ENCODE measurements at regions not wholly inside any gene's neighbourhood (a gene's known extent, or its start where the extent isn't known, plus 50 kb on each side); places are given as distances from the start of the nearest gene placed in this dataset.

- no peak for TF ChIP-seq FOXK2 (IDR thresholded peaks at IDR 0.05)
- TF ChIP-seq PKNOX1 (IDR thresholded peaks at IDR 0.05) = no peak
- no peak for TF ChIP-seq HDGF (IDR thresholded peaks at IDR 0.05; ENCODE audit: borderline replicate concordance)
- TF ChIP-seq L3MBTL2 (conservative IDR thresholded peaks at IDR 0.05) = no peak
- no peak for TF ChIP-seq ELF4 (IDR thresholded peaks at IDR 0.05)
- TF ChIP-seq FOXM1 (IDR thresholded peaks at IDR 0.05; ENCODE audit: borderline replicate concordance) = no peak
- no peak for TF ChIP-seq BHLHE40 (IDR thresholded peaks at IDR 0.05; ENCODE audit: borderline replicate concordance)
- TF ChIP-seq ARNT (IDR thresholded peaks at IDR 0.05) = no peak
- TF ChIP-seq SP1 (IDR thresholded peaks at IDR 0.05) = no peak
- no peak for TF ChIP-seq TARDBP (IDR thresholded peaks at IDR 0.05)
These were observed 601.5 kb downstream of the KCNH5 start for GRCh38 chr14:62443796-62444195.

Data from HEK293T (cell line).